ENCODE measurements at regions not wholly inside any gene's neighbourhood (a gene's known extent, or its start where the extent isn't known, plus 50 kb on each side); places are given as distances from the start of the nearest gene placed in this dataset.

DNA sequence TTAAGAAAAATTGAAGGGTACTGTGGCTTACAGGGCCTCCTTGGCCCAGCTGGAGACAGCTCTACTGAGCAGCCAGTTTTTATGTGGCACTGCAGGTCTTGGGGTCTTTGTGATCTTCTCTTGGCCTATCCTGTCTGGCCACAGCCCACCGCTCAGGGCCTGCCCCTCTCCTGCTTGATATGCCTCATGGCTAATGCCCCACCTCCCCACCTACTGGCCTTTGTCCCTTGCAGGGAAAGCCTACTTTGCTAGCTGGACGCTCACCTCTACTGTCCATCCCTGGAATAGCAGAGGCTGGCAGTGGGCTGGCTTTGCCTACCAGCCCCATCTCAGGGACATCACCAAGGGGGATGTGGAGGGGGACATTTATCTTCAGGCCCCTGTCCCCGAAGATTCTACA, 134.1 kb downstream of the PJA1 start:
- TF ChIP-seq, protein P1, sequence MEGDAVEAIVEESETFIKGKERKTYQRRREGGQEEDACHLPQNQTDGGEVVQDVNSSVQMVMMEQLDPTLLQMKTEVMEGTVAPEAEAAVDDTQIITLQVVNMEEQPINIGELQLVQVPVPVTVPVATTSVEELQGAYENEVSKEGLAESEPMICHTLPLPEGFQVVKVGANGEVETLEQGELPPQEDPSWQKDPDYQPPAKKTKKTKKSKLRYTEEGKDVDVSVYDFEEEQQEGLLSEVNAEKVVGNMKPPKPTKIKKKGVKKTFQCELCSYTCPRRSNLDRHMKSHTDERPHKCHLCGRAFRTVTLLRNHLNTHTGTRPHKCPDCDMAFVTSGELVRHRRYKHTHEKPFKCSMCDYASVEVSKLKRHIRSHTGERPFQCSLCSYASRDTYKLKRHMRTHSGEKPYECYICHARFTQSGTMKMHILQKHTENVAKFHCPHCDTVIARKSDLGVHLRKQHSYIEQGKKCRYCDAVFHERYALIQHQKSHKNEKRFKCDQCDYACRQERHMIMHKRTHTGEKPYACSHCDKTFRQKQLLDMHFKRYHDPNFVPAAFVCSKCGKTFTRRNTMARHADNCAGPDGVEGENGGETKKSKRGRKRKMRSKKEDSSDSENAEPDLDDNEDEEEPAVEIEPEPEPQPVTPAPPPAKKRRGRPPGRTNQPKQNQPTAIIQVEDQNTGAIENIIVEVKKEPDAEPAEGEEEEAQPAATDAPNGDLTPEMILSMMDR (IDR thresholded peaks at IDR 0.05): no peak
- Histone ChIP-seq H3K9ac (ENCODE audit: low read depth in 2 of 2, low read length in 2 of 2) (no peak overlapping the region), H3K4me1 (no peaks in the 10 kb centered on the region), H3K36me3 (no peaks in the 10 kb centered on the region), H3K27ac (no peak overlapping the region), H3K9me3 (no peaks in the 10 kb centered on the region), H3K27me3 (no peaks in the 10 kb centered on the region), H3K4me3 (no peak overlapping the region)
- intact Hi-C loops (cut with DNase I): no loop called here
- DNase-seq: no peak

DNA sequence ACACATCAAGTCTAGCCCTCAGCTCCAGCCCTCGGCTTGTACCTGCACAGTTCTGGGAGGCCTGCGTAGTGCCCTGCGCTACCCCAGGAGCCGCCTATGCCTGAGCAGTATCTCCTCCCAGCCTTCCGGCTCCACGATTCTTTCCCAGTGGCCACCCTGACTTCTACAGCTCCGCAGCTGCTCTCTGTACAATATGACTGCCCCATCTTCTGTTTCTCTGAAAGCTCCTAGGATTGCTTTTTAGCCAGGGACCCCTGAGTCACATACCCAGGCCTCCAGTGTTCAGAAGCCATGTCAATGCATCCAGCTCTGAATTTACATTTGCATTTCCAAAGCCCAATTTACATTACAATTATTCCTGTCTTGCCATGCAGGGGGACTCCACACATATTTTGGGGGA, 135.5 kb downstream of the PJA1 start:
- TF ChIP-seq, protein P1 (IDR thresholded peaks at IDR 0.05): no peak
- Histone ChIP-seq H3K9ac (ENCODE audit: low read depth in 2 of 2, low read length in 2 of 2) (no peak overlapping the region), H3K9me3 (no peaks in the 10 kb centered on the region), H3K27ac (no peak overlapping the region), H3K4me1 (no peaks in the 10 kb centered on the region), H3K4me3 (no peak overlapping the region), H3K27me3 (no peaks in the 10 kb centered on the region), H3K36me3 (no peaks in the 10 kb centered on the region)
- DNase-seq: no peak
- intact Hi-C loops (cut with DNase I): no loop called here

- no peak for DNase-seq
- H3K27ac ChIP-seq: no peak overlapping the region
- no peaks in the 10 kb centered on the region for H3K27me3 ChIP-seq
- H3K36me3 ChIP-seq: no peaks in the 10 kb centered on the region
- H3K4me3 ChIP-seq: no peak overlapping the region
- no peaks in the 10 kb centered on the region for H3K4me1 ChIP-seq
- no peaks in the 10 kb centered on the region for H3K9me3 ChIP-seq
- TF ChIP-seq, protein P1 (IDR thresholded peaks at IDR 0.05): no peak
- intact Hi-C loops (cut with DNase I): no loop called here
- H3K9ac ChIP-seq (ENCODE audit: low read depth in 2 of 2, low read length in 2 of 2): no peak overlapping the region
These were observed 136.5 kb downstream of the PJA1 start for GRCh38 chrX:69028761-69029120.

DNA sequence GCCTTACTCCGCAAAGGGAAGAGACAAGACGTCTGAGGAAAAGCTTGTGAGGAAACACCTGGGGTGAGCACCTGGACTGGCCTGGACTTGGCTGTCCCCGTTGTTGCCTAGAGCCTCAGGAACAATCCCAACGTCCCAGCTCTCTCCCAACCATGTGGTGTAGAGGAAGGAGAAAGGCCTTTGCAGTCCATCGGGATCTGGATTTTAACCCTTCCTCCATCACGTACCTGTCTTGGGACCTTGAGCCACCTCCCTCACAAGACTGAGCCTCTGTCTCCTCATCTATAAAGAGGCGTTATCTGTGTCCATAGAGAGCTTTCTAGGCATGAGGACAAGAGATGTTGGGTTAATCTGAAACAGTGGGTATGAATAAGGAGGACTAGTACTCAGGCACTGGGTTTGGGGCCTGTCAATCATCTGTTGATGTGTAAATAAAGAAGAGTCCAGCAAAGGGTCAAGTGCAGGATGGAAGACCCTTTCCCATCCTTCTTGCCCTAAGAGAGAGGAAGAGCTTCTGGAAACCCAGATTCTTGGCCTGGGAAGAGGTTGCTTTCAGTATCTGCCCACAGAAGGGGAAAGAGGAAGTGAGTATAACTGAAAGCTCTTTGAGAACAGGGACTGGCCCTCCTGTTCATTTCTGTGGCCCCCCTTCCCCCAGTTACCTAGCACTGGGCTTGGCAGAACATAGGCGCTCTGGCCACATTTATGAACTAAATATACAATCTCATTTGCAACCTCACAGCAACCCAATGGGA, 137.1 kb downstream of the PJA1 start:
- no peak overlapping the region for H3K9ac ChIP-seq (ENCODE audit: low read depth in 2 of 2, low read length in 2 of 2)
- TF ChIP-seq, protein P1 (IDR thresholded peaks at IDR 0.05): no peak
- no peaks in the 10 kb centered on the region for H3K4me1 ChIP-seq
- H3K9me3 ChIP-seq: no peaks in the 10 kb centered on the region
- H3K4me3 ChIP-seq: no peak overlapping the region
- no peaks in the 10 kb centered on the region for H3K36me3 ChIP-seq
- H3K27ac ChIP-seq: no peak overlapping the region
- intact Hi-C loops (cut with DNase I): no loop called here
- H3K27me3 ChIP-seq: no peaks in the 10 kb centered on the region
- no peak for DNase-seq

DNA sequence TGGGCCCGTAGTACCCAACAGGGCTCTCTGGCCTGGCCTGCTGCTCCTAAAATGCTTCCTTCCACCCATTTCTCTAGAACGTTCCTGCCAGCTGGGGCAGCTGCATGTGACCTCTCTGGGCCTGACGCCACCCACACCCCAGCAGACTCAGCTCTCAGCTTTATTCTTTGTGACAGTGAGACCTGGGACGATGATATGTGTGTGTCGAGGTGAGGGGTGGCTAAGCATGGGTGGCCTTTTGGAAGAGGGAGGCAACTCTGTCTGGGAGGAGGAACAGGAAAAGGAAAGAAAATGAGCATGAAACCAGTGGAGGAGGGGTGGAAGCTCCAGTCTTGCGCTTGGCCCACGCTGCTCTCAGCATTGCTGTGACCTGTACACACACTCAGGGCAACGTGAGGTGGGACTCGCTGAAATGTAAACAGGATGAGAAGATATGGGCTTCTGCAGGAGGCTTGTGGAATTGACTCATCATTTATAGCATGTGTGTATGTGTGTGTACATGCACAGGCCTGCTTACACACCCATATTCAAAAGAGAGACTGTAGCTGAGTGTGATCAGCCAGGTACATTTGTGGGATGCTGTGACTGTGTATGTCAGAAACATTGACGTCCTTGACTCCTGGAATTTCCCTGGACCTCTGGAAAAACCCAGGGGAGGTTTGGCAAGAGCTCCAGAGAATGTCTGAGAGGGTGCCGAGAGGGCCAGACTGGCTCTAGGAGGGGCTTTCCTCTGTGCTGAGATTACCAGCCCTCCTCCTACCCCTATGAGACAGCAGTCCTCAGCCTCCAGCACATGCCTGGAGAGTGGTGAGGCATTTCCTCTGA, 137.9 kb downstream of the PJA1 start:
- Histone ChIP-seq H3K4me3 (no peak overlapping the region), H3K4me1 (no peaks in the 10 kb centered on the region), H3K27me3 (no peaks in the 10 kb centered on the region), H3K27ac (peak overlapping the region; percentile 12), H3K36me3 (no peaks in the 10 kb centered on the region), H3K9ac (ENCODE audit: low read depth in 2 of 2, low read length in 2 of 2) (peak overlapping the region in 1 of 2 donors; percentile 27), H3K9me3 (no peaks in the 10 kb centered on the region)
- intact Hi-C loops (cut with DNase I): no loop called here
- TF ChIP-seq, protein P1 (IDR thresholded peaks at IDR 0.05): no peak
- DNase-seq: no peak

All from colonic mucosa (tissue), 4 donors.